ENCODE measurements at regions not wholly inside any gene's neighbourhood (a gene's known extent, or its start where the extent isn't known, plus 50 kb on each side); places are given as distances from the start of the nearest gene placed in this dataset.

- H3K27ac ChIP-seq (ENCODE audit: low read depth, low read length): no peak overlapping the region
- Mint-ChIP-seq H3K27ac (no peak overlapping the region), H3K9me3 (no peaks in the 10 kb centered on the region), H3K4me1 (no peaks in the 10 kb centered on the region), H3K27me3 (peaks cover 4 to 8% of the 10 kb centered on the region in 2 donors), H3K4me3 (no peak overlapping the region), H3K36me3 (no peaks in the 10 kb centered on the region)
- DNase-seq: no peak
- H3K4me3 ChIP-seq (ENCODE audit: low read length): no peak overlapping the region
- POLR2A ChIA-PET: no interaction called here
- H3K4me1 ChIP-seq (ENCODE audit: insufficient read depth, low read length): no peaks in the 10 kb centered on the region
- CTCF ChIA-PET: no interaction called here
- H3K27me3 ChIP-seq (ENCODE audit: insufficient read depth, low read length, poor library complexity, severe bottlenecking): no peaks in the 10 kb centered on the region
- H3K36me3 ChIP-seq (ENCODE audit: insufficient read depth, low read length): no peaks in the 10 kb centered on the region
- H3K9me3 ChIP-seq (ENCODE audit: low read length): no peaks in the 10 kb centered on the region
These were observed 132.6 kb upstream of the CST7 start for GRCh38 chr20:24816431-24816830.

- no peaks in the 10 kb centered on the region for H3K4me1 Mint-ChIP-seq
- H3K9me3 ChIP-seq (ENCODE audit: low read length): no peaks in the 10 kb centered on the region
- H3K27me3 Mint-ChIP-seq: peaks cover 4 to 8% of the 10 kb centered on the region in 2 donors
- ChIA-PET POLR2A (no interaction called here), CTCF (no interaction called here)
- no peaks in the 10 kb centered on the region for H3K9me3 Mint-ChIP-seq
- no peak for DNase-seq
- H3K4me3 ChIP-seq (ENCODE audit: low read length): no peak overlapping the region
- no peak overlapping the region for H3K27ac ChIP-seq (ENCODE audit: low read depth, low read length)
- H3K36me3 Mint-ChIP-seq: no peaks in the 10 kb centered on the region
- no peaks in the 10 kb centered on the region for H3K4me1 ChIP-seq (ENCODE audit: insufficient read depth, low read length)
- peak overlapping the region in 1 of 8 donors; percentile 20 for H3K27ac Mint-ChIP-seq
- H3K36me3 ChIP-seq (ENCODE audit: insufficient read depth, low read length): no peaks in the 10 kb centered on the region
- no peak overlapping the region for H3K4me3 Mint-ChIP-seq
- no peaks in the 10 kb centered on the region for H3K27me3 ChIP-seq (ENCODE audit: insufficient read depth, low read length, poor library complexity, severe bottlenecking)
These were observed 132.2 kb upstream of the CST7 start for GRCh38 chr20:24816907-24817306.

GRCh38 chr20:24817351-24817750, 131.7 kb upstream of the CST7 start:
- no peak for DNase-seq
- no peak overlapping the region for H3K4me3 Mint-ChIP-seq
- POLR2A ChIA-PET: no interaction called here
- no peaks in the 10 kb centered on the region for H3K36me3 Mint-ChIP-seq
- H3K27me3 Mint-ChIP-seq: peaks cover 4 to 8% of the 10 kb centered on the region in 2 donors
- no peaks in the 10 kb centered on the region for H3K4me1 ChIP-seq (ENCODE audit: insufficient read depth, low read length)
- CTCF ChIA-PET: no interaction called here
- no peaks in the 10 kb centered on the region for H3K36me3 ChIP-seq (ENCODE audit: insufficient read depth, low read length)
- H3K9me3 Mint-ChIP-seq: no peaks in the 10 kb centered on the region
- peak overlapping the region in 1 of 8 donors; percentile 20 for H3K27ac Mint-ChIP-seq
- H3K9me3 ChIP-seq (ENCODE audit: low read length): no peaks in the 10 kb centered on the region
- H3K4me3 ChIP-seq (ENCODE audit: low read length): no peak overlapping the region
- no peaks in the 10 kb centered on the region for H3K27me3 ChIP-seq (ENCODE audit: insufficient read depth, low read length, poor library complexity, severe bottlenecking)
- no peaks in the 10 kb centered on the region for H3K4me1 Mint-ChIP-seq
- H3K27ac ChIP-seq (ENCODE audit: low read depth, low read length): no peak overlapping the region

GRCh38 chr20:24818056-24818455, 131.0 kb upstream of the CST7 start:
- Histone ChIP-seq H3K27ac (ENCODE audit: low read depth, low read length) (no peak overlapping the region), H3K4me3 (ENCODE audit: low read length) (no peak overlapping the region), H3K27me3 (ENCODE audit: insufficient read depth, low read length, poor library complexity, severe bottlenecking) (no peaks in the 10 kb centered on the region), H3K9me3 (ENCODE audit: low read length) (no peaks in the 10 kb centered on the region), H3K4me1 (ENCODE audit: insufficient read depth, low read length) (no peaks in the 10 kb centered on the region), H3K36me3 (ENCODE audit: insufficient read depth, low read length) (no peaks in the 10 kb centered on the region)
- CTCF ChIA-PET: no interaction called here
- no peak overlapping the region for H3K27ac Mint-ChIP-seq
- H3K27me3 Mint-ChIP-seq: peaks cover 4 to 8% of the 10 kb centered on the region in 2 donors
- H3K36me3 Mint-ChIP-seq: no peaks in the 10 kb centered on the region
- POLR2A ChIA-PET: no interaction called here
- H3K9me3 Mint-ChIP-seq: no peaks in the 10 kb centered on the region
- H3K4me1 Mint-ChIP-seq: no peaks in the 10 kb centered on the region
- H3K4me3 Mint-ChIP-seq: no peak overlapping the region
- DNase-seq: no peak

- CTCF ChIA-PET: no interaction called here
- no peak overlapping the region for H3K27ac ChIP-seq (ENCODE audit: low read depth, low read length)
- Mint-ChIP-seq H3K9me3 (no peaks in the 10 kb centered on the region), H3K27ac (no peak overlapping the region), H3K27me3 (peaks cover 5 to 6% of the 10 kb centered on the region in 2 donors), H3K4me3 (no peak overlapping the region), H3K36me3 (no peaks in the 10 kb centered on the region), H3K4me1 (no peaks in the 10 kb centered on the region)
- H3K4me1 ChIP-seq (ENCODE audit: insufficient read depth, low read length): no peaks in the 10 kb centered on the region
- DNase-seq: no peak
- no peaks in the 10 kb centered on the region for H3K36me3 ChIP-seq (ENCODE audit: insufficient read depth, low read length)
- no peaks in the 10 kb centered on the region for H3K9me3 ChIP-seq (ENCODE audit: low read length)
- POLR2A ChIA-PET: no interaction called here
- H3K27me3 ChIP-seq (ENCODE audit: insufficient read depth, low read length, poor library complexity, severe bottlenecking): no peaks in the 10 kb centered on the region
- H3K4me3 ChIP-seq (ENCODE audit: low read length): no peak overlapping the region
These were observed 129.6 kb upstream of the CST7 start for GRCh38 chr20:24819331-24819965.

GRCh38 chr20:24820345-24820744, 128.7 kb upstream of the CST7 start:
- Mint-ChIP-seq H3K27me3 (peaks cover 5 to 6% of the 10 kb centered on the region in 2 donors), H3K4me1 (no peaks in the 10 kb centered on the region), H3K27ac (no peak overlapping the region), H3K4me3 (no peak overlapping the region), H3K9me3 (no peaks in the 10 kb centered on the region), H3K36me3 (no peaks in the 10 kb centered on the region)
- no peaks in the 10 kb centered on the region for H3K4me1 ChIP-seq (ENCODE audit: insufficient read depth, low read length)
- H3K4me3 ChIP-seq (ENCODE audit: low read length): no peak overlapping the region
- H3K9me3 ChIP-seq (ENCODE audit: low read length): no peaks in the 10 kb centered on the region
- ChIA-PET POLR2A (no interaction called here), CTCF (no interaction called here)
- no peak for DNase-seq
- no peaks in the 10 kb centered on the region for H3K27me3 ChIP-seq (ENCODE audit: insufficient read depth, low read length, poor library complexity, severe bottlenecking)
- H3K36me3 ChIP-seq (ENCODE audit: insufficient read depth, low read length): no peaks in the 10 kb centered on the region
- no peak overlapping the region for H3K27ac ChIP-seq (ENCODE audit: low read depth, low read length)

GRCh38 chr20:24821391-24821790, 127.7 kb upstream of the CST7 start:
- H3K27me3 Mint-ChIP-seq: peaks cover 5 to 6% of the 10 kb centered on the region in 2 donors
- Histone ChIP-seq H3K4me1 (ENCODE audit: insufficient read depth, low read length) (no peaks in the 10 kb centered on the region), H3K36me3 (ENCODE audit: insufficient read depth, low read length) (no peaks in the 10 kb centered on the region), H3K27me3 (ENCODE audit: insufficient read depth, low read length, poor library complexity, severe bottlenecking) (no peaks in the 10 kb centered on the region), H3K9me3 (ENCODE audit: low read length) (no peaks in the 10 kb centered on the region), H3K4me3 (ENCODE audit: low read length) (no peak overlapping the region), H3K27ac (ENCODE audit: low read depth, low read length) (no peak overlapping the region)
- H3K4me1 Mint-ChIP-seq: no peaks in the 10 kb centered on the region
- no peaks in the 10 kb centered on the region for H3K36me3 Mint-ChIP-seq
- ChIA-PET CTCF (no interaction called here), POLR2A (no interaction called here)
- no peak overlapping the region for H3K4me3 Mint-ChIP-seq
- no peak for DNase-seq
- H3K9me3 Mint-ChIP-seq: no peaks in the 10 kb centered on the region
- H3K27ac Mint-ChIP-seq: no peak overlapping the region

GRCh38 chr20:24823176-24823784, 125.8 kb upstream of the CST7 start:
- Histone ChIP-seq H3K9me3 (ENCODE audit: low read length) (no peaks in the 10 kb centered on the region), H3K4me1 (ENCODE audit: insufficient read depth, low read length) (no peaks in the 10 kb centered on the region), H3K27me3 (ENCODE audit: insufficient read depth, low read length, poor library complexity, severe bottlenecking) (no peaks in the 10 kb centered on the region), H3K27ac (ENCODE audit: low read depth, low read length) (no peak overlapping the region), H3K36me3 (ENCODE audit: insufficient read depth, low read length) (no peaks in the 10 kb centered on the region), H3K4me3 (ENCODE audit: low read length) (no peak overlapping the region)
- Mint-ChIP-seq H3K9me3 (no peaks in the 10 kb centered on the region), H3K36me3 (no peaks in the 10 kb centered on the region), H3K4me3 (no peak overlapping the region), H3K27ac (no peak overlapping the region), H3K27me3 (peaks cover 0 to 5% of the 10 kb centered on the region in 2 donors), H3K4me1 (no peaks in the 10 kb centered on the region)
- DNase-seq: no peak
- ChIA-PET POLR2A (no interaction called here), CTCF (no interaction called here)
